ENCODE measurements at regions not wholly inside any gene's neighbourhood (a gene's known extent, or its start where the extent isn't known, plus 50 kb on each side); places are given as distances from the start of the nearest gene placed in this dataset.
"Not testable (repeated sequence)": the region's sequence is repeated elsewhere in the genome, so short reads cannot be mapped to it uniquely, and the experiment has no call there.

GRCh38 chr18:51458861-51459260 is 261.4 kb upstream of the MEX3C start:
- no peak for DNase-seq

- DNase-seq: no peak
Measured at GRCh38 chr18:51461956-51462355, 264.5 kb upstream of the MEX3C start.

GRCh38 chr18:51463483-51464136 is 266.1 kb upstream of the MEX3C start:
- no peak for DNase-seq

GRCh38 chr18:51478908-51479307 is 281.4 kb upstream of the MEX3C start:
- DNase-seq: no peak

- DNase-seq: no peak
Measured at GRCh38 chr18:51479736-51480135, 282.3 kb upstream of the MEX3C start.

GRCh38 chr18:51480407-51481261 is 283.2 kb upstream of the MEX3C start:
- no peak for DNase-seq

GRCh38 chr18:51486735-51487366 is 289.4 kb upstream of the MEX3C start:
- no peak for DNase-seq

GRCh38 chr18:51490417-51490816 is 292.9 kb upstream of the MEX3C start:
- DNase-seq: no peak

- DNase-seq: no peak
Measured at GRCh38 chr18:51490860-51491259, 293.4 kb upstream of the MEX3C start.

- no peak for DNase-seq
Measured at GRCh38 chr18:51491678-51492372, 294.3 kb upstream of the MEX3C start.

GRCh38 chr18:51498085-51498855 is 300.8 kb upstream of the MEX3C start:
- DNase-seq: no peak

GRCh38 chr18:51503351-51503750 is 305.9 kb upstream of the MEX3C start:
- no peak for DNase-seq

- DNase-seq: no peak
Measured at GRCh38 chr18:51506811-51507210, 309.3 kb upstream of the MEX3C start.

GRCh38 chr18:51508410-51508809 is 310.9 kb upstream of the MEX3C start:
- not testable (repeated sequence) for DNase-seq

GRCh38 chr18:51510020-51510419 is 312.5 kb upstream of the MEX3C start:
- DNase-seq: no peak

- DNase-seq: no peak
Measured at GRCh38 chr18:51513517-51513916, 316.0 kb upstream of the MEX3C start.

- DNase-seq: no peak
Measured at GRCh38 chr18:51514128-51514527, 316.6 kb upstream of the MEX3C start.

GRCh38 chr18:51516478-51517038 is 319.1 kb upstream of the MEX3C start:
- DNase-seq: no peak

GRCh38 chr18:51519571-51519970 is 322.1 kb upstream of the MEX3C start:
- no peak for DNase-seq

- DNase-seq: no peak
Measured at GRCh38 chr18:51520676-51521180, 323.2 kb upstream of the MEX3C start.

GRCh38 chr18:51522338-51522737 is 324.9 kb upstream of the MEX3C start:
- DNase-seq: no peak

All from right kidney (tissue), 1 donor.